Adrenal gland (tissue), 9 donors: ENCODE measurements at regions not wholly inside any gene's neighbourhood (a gene's known extent, or its start where the extent isn't known, plus 50 kb on each side); places are given as distances from the start of the nearest gene placed in this dataset.

Experiments used
- DNase-seq, 7 donors: peaks; one replicate each; pipeline ENCODE4 v3.0.0-alpha.2; 2019 to 2020
- H3K27ac ChIP-seq, 5 donors: fragments of 200-600 bp; sonication (generic) in 4 of 5; 1 replicate in 3 of 5; 2 replicates in 2 of 5; pipeline versions ENCODE4 v1.5.1 to v1.8.0; 2016 to 2020; ENCODE audit warnings: mild to moderate bottlenecking in 1 of 5
- H3K27me3 ChIP-seq: fragments of 200-600 bp; 2 replicates; pipeline ENCODE4 v1.8.0; 2021
- H3K36me3 ChIP-seq, 2 donors: fragments of 200-600 bp; replicated peaks in 1 of 2; 1 replicate in 1 of 2; 2 replicates in 1 of 2; pipeline versions ENCODE4 v1.5.1 to v1.8.0; 2018 to 2022
- H3K4me1 ChIP-seq, 2 donors: fragments of 200-600 bp; replicated peaks in 1 of 2; 1 replicate in 1 of 2; 2 replicates in 1 of 2; pipeline versions ENCODE4 v1.5.1 to v1.8.0; 2018 to 2021
- H3K4me3 ChIP-seq, 4 donors: fragments of 200-600 bp; sonication (generic) in 3 of 4; one replicate each; pipeline ENCODE4 v1.5.1; 2016 to 2018
- H3K9me3 ChIP-seq, 3 donors: fragments of 200-600 bp; sonication (generic) in 1 of 3; replicated peaks in 1 of 3; 1 replicate in 2 of 3; 2 replicates in 1 of 3; pipeline versions ENCODE4 v1.5.1 to v1.8.0; 2016 to 2021
- POLR2A ChIP-seq, 2 donors: fragments of 450-650 bp; IDR thresholded peaks; one replicate each; pipeline ENCODE4 v1.6.1; 2017; ENCODE audit warnings: antibody characterized with exemption in 2 of 2, mild to moderate bottlenecking in 2 of 2, moderate library complexity in 1 of 2
- WGBS, 4 donors: extraction: QIAGEN DNeasy Blood & Tissue Kit in 2 of 4; methylation state at CpG; one replicate each; pipeline versions ENCODE4 v1.1.5 to v1.1.7; 2013 to 2017; 5-methylcytosine and 5-hydroxymethylcytosine counted together
- intact Hi-C, 2 donors: fragments of 100-400 bp; cut with DNase I; formaldehyde crosslinking; loops; one replicate each; pipeline versions ENCODE4 v1.14.1 to v1.15.0; 2022 to 2023
- TF ChIP-seq, protein P1 (sequence below), 6 experiments: fragments of 450-650 bp in 4 of 6; fragments of 200-600 bp in 2 of 6; sonication (generic) in 1 of 6; IDR thresholded peaks; 1 replicate in 5 of 6; 2 replicates in 1 of 6; pipeline versions ENCODE4 v1.5.1 to v1.8.0; 2016 to 2021; ENCODE audit warnings: antibody characterized with exemption in 6 of 6, mild to moderate bottlenecking in 2 of 6, moderate library complexity in 1 of 6
- donor health status: healthy with polysubstance abuse.
- donor health status: Bipolar disorder and iron deficiency.
- donor health status: DM: yes; HTN: yes; CAD: no.
- donor health status: DM: no; HTN: no; CAD: no.
- donor health status: DM: no; HTN: no; CAD: no.

DNA sequence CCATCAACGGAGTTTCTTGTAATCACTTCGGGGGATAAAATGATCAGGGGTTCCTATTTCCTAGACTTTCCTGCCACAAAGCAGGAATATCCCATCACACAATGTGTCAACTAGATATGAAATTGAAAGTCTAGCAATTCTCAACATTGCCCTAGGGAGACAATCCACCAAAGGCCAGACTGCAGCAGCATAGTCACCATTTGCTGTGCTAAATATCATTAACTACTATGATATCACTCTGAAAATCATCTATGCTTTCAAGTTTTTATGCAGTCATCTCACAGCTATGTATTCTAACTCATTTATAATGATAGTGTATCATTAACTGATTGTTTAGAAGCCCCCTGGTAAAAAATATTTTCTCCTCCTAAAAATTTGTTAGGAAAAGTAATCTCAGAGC, 342.6 kb upstream of the CDH6 start:
- no peaks in the 10 kb centered on the region for H3K27me3 ChIP-seq
- DNase-seq, result no peak
- H3K27ac ChIP-seq, result no peak overlapping the region
- intact Hi-C loops, result no loop called here
- no peaks in the 10 kb centered on the region for H3K4me1 ChIP-seq
- TF ChIP-seq, protein P1, sequence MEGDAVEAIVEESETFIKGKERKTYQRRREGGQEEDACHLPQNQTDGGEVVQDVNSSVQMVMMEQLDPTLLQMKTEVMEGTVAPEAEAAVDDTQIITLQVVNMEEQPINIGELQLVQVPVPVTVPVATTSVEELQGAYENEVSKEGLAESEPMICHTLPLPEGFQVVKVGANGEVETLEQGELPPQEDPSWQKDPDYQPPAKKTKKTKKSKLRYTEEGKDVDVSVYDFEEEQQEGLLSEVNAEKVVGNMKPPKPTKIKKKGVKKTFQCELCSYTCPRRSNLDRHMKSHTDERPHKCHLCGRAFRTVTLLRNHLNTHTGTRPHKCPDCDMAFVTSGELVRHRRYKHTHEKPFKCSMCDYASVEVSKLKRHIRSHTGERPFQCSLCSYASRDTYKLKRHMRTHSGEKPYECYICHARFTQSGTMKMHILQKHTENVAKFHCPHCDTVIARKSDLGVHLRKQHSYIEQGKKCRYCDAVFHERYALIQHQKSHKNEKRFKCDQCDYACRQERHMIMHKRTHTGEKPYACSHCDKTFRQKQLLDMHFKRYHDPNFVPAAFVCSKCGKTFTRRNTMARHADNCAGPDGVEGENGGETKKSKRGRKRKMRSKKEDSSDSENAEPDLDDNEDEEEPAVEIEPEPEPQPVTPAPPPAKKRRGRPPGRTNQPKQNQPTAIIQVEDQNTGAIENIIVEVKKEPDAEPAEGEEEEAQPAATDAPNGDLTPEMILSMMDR (IDR thresholded peaks at IDR 0.05), result no peak
- TF ChIP-seq POLR2A (IDR thresholded peaks at IDR 0.05), result no peak
- no peaks in the 10 kb centered on the region for H3K9me3 ChIP-seq
- H3K36me3 ChIP-seq, result no peaks in the 10 kb centered on the region
- 86 to 93% (median 87%) methylated on average over 2 of the region's 2 CpGs for WGBS, 4 donors
- no peak overlapping the region for H3K4me3 ChIP-seq

DNA sequence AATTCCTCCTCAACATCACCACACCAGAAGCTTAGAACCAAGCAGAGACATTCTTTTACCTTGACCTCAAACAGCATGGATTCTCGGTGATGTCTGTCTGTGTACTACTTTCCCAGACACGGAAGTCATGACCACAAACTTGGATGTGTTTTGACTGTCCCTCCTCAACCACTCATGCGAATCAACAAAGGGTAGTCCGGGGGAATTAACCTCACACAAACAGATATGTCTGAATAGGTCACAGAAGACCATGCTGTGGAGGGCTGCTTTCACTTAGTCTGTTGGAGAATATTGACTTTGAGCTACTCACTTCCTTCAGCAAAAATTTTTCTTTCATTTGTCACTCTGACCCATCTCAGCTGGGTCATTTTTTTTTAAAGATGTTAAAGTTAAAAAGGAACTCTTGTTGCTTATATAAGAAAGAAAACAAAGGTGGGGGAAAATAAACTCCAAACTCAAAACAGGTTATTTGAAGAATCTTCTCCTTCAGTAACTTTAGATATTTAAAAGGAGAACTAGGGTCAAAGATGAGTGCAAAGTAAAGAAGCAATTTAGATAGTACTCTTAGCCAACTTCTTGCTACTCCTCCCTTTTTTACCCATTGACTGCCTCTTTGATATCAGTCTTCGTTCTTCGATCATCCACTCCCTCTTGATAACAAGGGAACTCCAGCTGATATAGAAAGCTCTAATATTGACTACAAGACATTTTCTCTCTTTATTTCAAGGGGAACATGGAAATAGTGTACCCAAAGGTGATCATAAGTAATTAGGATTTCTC, 343.4 kb upstream of the CDH6 start:
- Histone ChIP-seq H3K27ac (no peak overlapping the region), H3K9me3 (no peaks in the 10 kb centered on the region), H3K4me3 (no peak overlapping the region), H3K27me3 (no peaks in the 10 kb centered on the region), H3K36me3 (no peaks in the 10 kb centered on the region), H3K4me1 (no peaks in the 10 kb centered on the region)
- WGBS, 4 donors, result 51 to 73% (median 60%) methylated on average over 6 of the region's 6 CpGs
- no peak for DNase-seq
- intact Hi-C loops, result no loop called here
- TF ChIP-seq, protein P1 (IDR thresholded peaks at IDR 0.05), result no peak
- no peak for TF ChIP-seq POLR2A (IDR thresholded peaks at IDR 0.05)

DNA sequence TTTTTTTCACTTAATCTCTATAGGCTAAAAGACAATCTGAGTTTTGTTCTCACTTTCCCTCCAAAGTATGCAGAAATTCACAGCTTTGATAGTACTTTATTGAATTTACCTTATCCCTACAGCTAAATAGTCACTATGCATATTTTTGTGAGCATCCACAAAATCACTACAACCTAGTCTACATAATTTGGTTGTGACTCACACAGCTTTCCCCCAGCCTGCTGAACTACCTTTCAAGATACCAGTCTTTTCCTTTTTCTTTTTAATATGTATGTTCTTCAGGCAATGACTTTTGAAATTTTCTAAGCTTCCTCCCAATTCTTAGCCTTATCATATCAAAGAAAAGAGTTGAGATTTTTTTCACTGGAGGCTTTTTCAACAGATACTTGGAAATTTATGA, 347.3 kb upstream of the CDH6 start:
- DNase-seq, result no peak
- H3K27me3 ChIP-seq, result no peaks in the 10 kb centered on the region
- TF ChIP-seq, protein P1 (IDR thresholded peaks at IDR 0.05), result no peak
- TF ChIP-seq POLR2A (IDR thresholded peaks at IDR 0.05), result no peak
- no peaks in the 10 kb centered on the region for H3K36me3 ChIP-seq
- no peak overlapping the region for H3K4me3 ChIP-seq
- intact Hi-C loops, result no loop called here
- H3K27ac ChIP-seq, result no peak overlapping the region
- no peaks in the 10 kb centered on the region for H3K9me3 ChIP-seq
- no peaks in the 10 kb centered on the region for H3K4me1 ChIP-seq

GRCh38 chr5:30845194-30845593, 348.3 kb upstream of the CDH6 start:
- no peak overlapping the region for H3K4me3 ChIP-seq
- no peaks in the 10 kb centered on the region for H3K4me1 ChIP-seq
- WGBS, 4 donors, result 40 to 62% (median 60%) methylated on average over 2 of the region's 2 CpGs
- intact Hi-C loops, result no loop called here
- no peaks in the 10 kb centered on the region for H3K27me3 ChIP-seq
- TF ChIP-seq, protein P1 (IDR thresholded peaks at IDR 0.05), result no peak
- TF ChIP-seq POLR2A (IDR thresholded peaks at IDR 0.05), result no peak
- no peak for DNase-seq
- no peaks in the 10 kb centered on the region for H3K36me3 ChIP-seq
- no peak overlapping the region for H3K27ac ChIP-seq
- no peaks in the 10 kb centered on the region for H3K9me3 ChIP-seq
